Neutrophil (primary cell): ENCODE measurements at regions not wholly inside any gene's neighbourhood (a gene's known extent, or its start where the extent isn't known, plus 50 kb on each side); places are given as distances from the start of the nearest gene placed in this dataset.

ENCODE experiments used
- H3K27ac ChIP-seq: fragments of 200-600 bp; sonication (generic); 2 replicates; pipeline ENCODE4 v1.5.1; 2016; ENCODE audit warnings: mild to moderate bottlenecking, moderate library complexity
- H3K27me3 ChIP-seq: fragments of 200-600 bp; sonication (generic); 2 replicates; pipeline ENCODE4 v1.6.0; 2016; ENCODE audit warnings: mild to moderate bottlenecking
- H3K36me3 ChIP-seq: fragments of 200-600 bp; sonication (generic); 2 replicates; pipeline ENCODE4 v1.5.1; 2017
- H3K4me1 ChIP-seq, 2 experiments: fragments of 200-600 bp in 1 of 2; sonication (generic) in 1 of 2; 1 replicate in 1 of 2; 2 replicates in 1 of 2; pipeline versions ENCODE4 v1.5.1 to v1.6.1; 2013 to 2016; ENCODE audit warnings: low read depth in 1 of 2, low read length in 1 of 2, mild to moderate bottlenecking in 1 of 2, moderate library complexity in 1 of 2; ENCODE audit not compliant: control insufficient read depth in 1 of 2, insufficient read depth in 1 of 2
- H3K4me3 ChIP-seq, 2 experiments: fragments of 200-600 bp in 1 of 2; sonication (generic) in 1 of 2; 1 replicate in 1 of 2; 2 replicates in 1 of 2; pipeline ENCODE4 v1.5.1; 2013 to 2016; ENCODE audit warnings: low read depth in 1 of 2, low read length in 1 of 2, mild to moderate bottlenecking in 1 of 2, moderate library complexity in 1 of 2
- H3K9me3 ChIP-seq: fragments of 200-600 bp; sonication (generic); 2 replicates; pipeline ENCODE4 v1.5.1; 2016
- CTCF ChIP-seq: fragments of 200-600 bp; sonication (generic); IDR thresholded peaks from 2 replicates; pipeline ENCODE4 v1.5.1; 2016; ENCODE audit warnings: antibody characterized with exemption

GRCh38 chr12:127301876-127302275, 965.1 kb upstream of the TMEM132C start:
- no peaks in the 10 kb centered on the region for H3K9me3 ChIP-seq

GRCh38 chr12:127304751-127305725, 961.9 kb upstream of the TMEM132C start:
- Histone ChIP-seq H3K36me3 (no peaks in the 10 kb centered on the region), H3K27ac (no peak overlapping the region), H3K27me3 (no peaks in the 10 kb centered on the region), H3K4me1 (no peaks in the 10 kb centered on the region), H3K9me3 (no peaks in the 10 kb centered on the region), H3K4me3 (no peak overlapping the region)
- TF ChIP-seq CTCF, result no peak

More at GRCh38 chr12:127301876-127302275, 965.1 kb upstream of the TMEM132C start:
- no peak for TF ChIP-seq CTCF
- no peaks in the 10 kb centered on the region for H3K27me3 ChIP-seq
- no peak overlapping the region for H3K4me3 ChIP-seq
- no peaks in the 10 kb centered on the region for H3K4me1 ChIP-seq
- no peaks in the 10 kb centered on the region for H3K36me3 ChIP-seq
- H3K27ac ChIP-seq, result no peak overlapping the region

GRCh38 chr12:127306604-127307215, 960.3 kb upstream of the TMEM132C start:
- TF ChIP-seq CTCF, result no peak
- no peak overlapping the region for H3K27ac ChIP-seq
- H3K9me3 ChIP-seq, result no peaks in the 10 kb centered on the region
- no peaks in the 10 kb centered on the region for H3K27me3 ChIP-seq
- no peaks in the 10 kb centered on the region for H3K4me1 ChIP-seq
- H3K36me3 ChIP-seq, result no peaks in the 10 kb centered on the region
- no peak overlapping the region for H3K4me3 ChIP-seq

DNA sequence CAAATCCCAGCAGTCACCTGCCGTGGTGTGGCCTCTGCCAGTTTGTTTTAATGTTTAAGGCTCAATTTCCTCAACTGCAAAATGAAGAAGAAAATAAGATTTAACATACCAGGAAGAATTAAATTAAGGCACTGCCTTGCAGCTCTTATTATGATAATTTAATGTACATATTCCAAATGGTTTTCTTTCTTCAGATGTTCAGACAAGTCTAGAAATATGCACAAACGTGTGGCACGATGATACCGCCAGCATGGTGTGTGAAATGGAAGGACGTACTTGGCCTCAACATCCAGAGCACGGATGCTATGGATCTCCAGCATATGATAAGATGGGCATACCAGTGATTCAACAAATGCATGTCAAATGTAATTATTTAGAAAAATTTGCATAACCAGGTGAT, 959.4 kb upstream of the TMEM132C start:
- TF ChIP-seq CTCF, result no peak
- no peak overlapping the region for H3K27ac ChIP-seq
- H3K4me1 ChIP-seq, result no peaks in the 10 kb centered on the region
- H3K27me3 ChIP-seq, result no peaks in the 10 kb centered on the region
- no peaks in the 10 kb centered on the region for H3K9me3 ChIP-seq
- H3K4me3 ChIP-seq, result no peak overlapping the region
- H3K36me3 ChIP-seq, result no peaks in the 10 kb centered on the region

- no peak overlapping the region for H3K27ac ChIP-seq
- H3K36me3 ChIP-seq, result no peaks in the 10 kb centered on the region
- H3K4me1 ChIP-seq, result no peaks in the 10 kb centered on the region
- no peaks in the 10 kb centered on the region for H3K27me3 ChIP-seq
- no peak for TF ChIP-seq CTCF
- no peak overlapping the region for H3K4me3 ChIP-seq
- H3K9me3 ChIP-seq, result no peaks in the 10 kb centered on the region
Observed at GRCh38 chr12:127308148-127308547, 958.8 kb upstream of the TMEM132C start.
